RKO (cell line): ENCODE measurements at regions not wholly inside any gene's neighbourhood (a gene's known extent, or its start where the extent isn't known, plus 50 kb on each side); places are given as distances from the start of the nearest gene placed in this dataset.

Experiments used
- DNase-seq: peaks from one replicate; pipeline ENCODE4 v3.0.0-alpha.2; 2016; ENCODE audit warnings: low spot score

GRCh38 chr1:87821335-87821697, 492.6 kb downstream of the LMO4 start:
- no peak for DNase-seq

GRCh38 chr1:87826681-87827251, 498.1 kb downstream of the LMO4 start:
- DNase-seq: peak; percentile 7

- DNase-seq: no peak
Measured at GRCh38 chr1:87829360-87829759, 500.7 kb downstream of the LMO4 start.

GRCh38 chr1:87830432-87830978, 501.8 kb downstream of the LMO4 start:
- no peak for DNase-seq

GRCh38 chr1:87833166-87833565, 504.5 kb downstream of the LMO4 start:
- DNase-seq: no peak

- no peak for DNase-seq
Measured at GRCh38 chr1:87834151-87834550, 505.5 kb downstream of the LMO4 start.

GRCh38 chr1:87834941-87835340, 506.3 kb downstream of the LMO4 start:
- DNase-seq: no peak

GRCh38 chr1:87840767-87841166, 512.1 kb downstream of the LMO4 start:
- DNase-seq: no peak

- no peak for DNase-seq
Measured at GRCh38 chr1:87841332-87841731, 512.7 kb downstream of the LMO4 start.

GRCh38 chr1:87842156-87842555, 513.5 kb downstream of the LMO4 start:
- DNase-seq: no peak

- no peak for DNase-seq
Measured at GRCh38 chr1:87844251-87844650, 515.6 kb downstream of the LMO4 start.

- DNase-seq: no peak
Measured at GRCh38 chr1:87851490-87851889, 522.8 kb downstream of the LMO4 start.

- DNase-seq: no peak
Measured at GRCh38 chr1:87852410-87853161, 523.9 kb downstream of the LMO4 start.

- no peak for DNase-seq
Measured at GRCh38 chr1:87853576-87854351, 525.1 kb downstream of the LMO4 start.

GRCh38 chr1:87863317-87863716, 534.6 kb downstream of the LMO4 start:
- DNase-seq: no peak

GRCh38 chr1:87864676-87865075, 536.0 kb downstream of the LMO4 start:
- no peak for DNase-seq

- DNase-seq: no peak
Measured at GRCh38 chr1:87866416-87866815, 537.7 kb downstream of the LMO4 start.

- DNase-seq: no peak
Measured at GRCh38 chr1:87867626-87868025, 538.9 kb downstream of the LMO4 start.

- peak; percentile 21 for DNase-seq
Measured at GRCh38 chr1:87869567-87869966, 540.9 kb downstream of the LMO4 start.

- DNase-seq: no peak
Measured at GRCh38 chr1:87872189-87872588, 543.5 kb downstream of the LMO4 start.

GRCh38 chr1:87872692-87873091, 544.0 kb downstream of the LMO4 start:
- DNase-seq: no peak

GRCh38 chr1:87878873-87879272, 550.2 kb downstream of the LMO4 start:
- no peak for DNase-seq
